DOHH2 (cell line): ENCODE measurements at regions not wholly inside any gene's neighbourhood (a gene's known extent, or its start where the extent isn't known, plus 50 kb on each side); places are given as distances from the start of the nearest gene placed in this dataset.

Experiments used
- CTCF ChIP-seq: fragments of 200-600 bp; sonication (generic); IDR thresholded peaks from one replicate; pipeline ENCODE4 v1.5.1; 2014; ENCODE audit warnings: antibody characterized with exemption, mild to moderate bottlenecking, low read depth, low read length; ENCODE audit not compliant: poor library complexity, severe bottlenecking
- EZH2phosphoT487 ChIP-seq: fragments of 200-600 bp; sonication (generic); IDR thresholded peaks from 2 replicates; pipeline ENCODE4 v1.6.1; 2017; ENCODE audit warnings: borderline replicate concordance, mild to moderate bottlenecking, antibody characterized with exemption, low read length, moderate library complexity, mixed read lengths

GRCh38 chr11:92709329-92709728, 260.1 kb upstream of the MTNR1B start:
- TF ChIP-seq CTCF (no peak), EZH2phosphoT487 (no peak)
